ENCODE measurements at regions not wholly inside any gene's neighbourhood (a gene's known extent, or its start where the extent isn't known, plus 50 kb on each side); places are given as distances from the start of the nearest gene placed in this dataset.

- ATAC-seq (no peak), DNase-seq (no peak)
- Histone ChIP-seq H3K27ac (no peak overlapping the region), H3K36me3 (no peaks in the 10 kb centered on the region), H3K4me3 (no peak overlapping the region), H3K4me1 (no peaks in the 10 kb centered on the region), H3K27me3 (no peaks in the 10 kb centered on the region), H3K9me3 (no peaks in the 10 kb centered on the region)
- TF ChIP-seq CTCF (IDR thresholded peaks at IDR 0.05) = no peak
- intact Hi-C loops (cut with DNase I) = no loop called here
Observed at GRCh38 chr18:43876748-43877147, 599.5 kb upstream of the SYT4 start.

GRCh38 chr18:43877616-43878321 is 600.5 kb upstream of the SYT4 start:
- intact Hi-C loops (cut with DNase I) = no loop called here
- no peaks in the 10 kb centered on the region for H3K27me3 ChIP-seq
- no peaks in the 10 kb centered on the region for H3K36me3 ChIP-seq
- H3K9me3 ChIP-seq = no peaks in the 10 kb centered on the region
- H3K27ac ChIP-seq = no peak overlapping the region
- DNase-seq = no peak
- TF ChIP-seq CTCF (IDR thresholded peaks at IDR 0.05) = no peak
- ATAC-seq = no peak
- no peak overlapping the region for H3K4me3 ChIP-seq
- no peaks in the 10 kb centered on the region for H3K4me1 ChIP-seq

- Histone ChIP-seq H3K9me3 (no peaks in the 10 kb centered on the region), H3K36me3 (no peaks in the 10 kb centered on the region), H3K27me3 (no peaks in the 10 kb centered on the region), H3K4me3 (no peak overlapping the region), H3K27ac (no peak overlapping the region), H3K4me1 (no peaks in the 10 kb centered on the region)
- ATAC-seq (no peak), DNase-seq (no peak)
- no peak for TF ChIP-seq CTCF (IDR thresholded peaks at IDR 0.05)
- intact Hi-C loops (cut with DNase I) = no loop called here
Observed at GRCh38 chr18:43879415-43879814, 602.1 kb upstream of the SYT4 start.

GRCh38 chr18:43882358-43883055 is 605.2 kb upstream of the SYT4 start:
- no peaks in the 10 kb centered on the region for H3K36me3 ChIP-seq
- ATAC-seq (no peak), DNase-seq (no peak)
- no peaks in the 10 kb centered on the region for H3K4me1 ChIP-seq
- intact Hi-C loops (cut with DNase I) = no loop called here
- no peak for TF ChIP-seq CTCF (IDR thresholded peaks at IDR 0.05)
- H3K9me3 ChIP-seq = no peaks in the 10 kb centered on the region
- H3K4me3 ChIP-seq = no peak overlapping the region
- no peak overlapping the region for H3K27ac ChIP-seq
- H3K27me3 ChIP-seq = no peaks in the 10 kb centered on the region

GRCh38 chr18:43883886-43884285 is 606.6 kb upstream of the SYT4 start:
- intact Hi-C loops (cut with DNase I) = no loop called here
- TF ChIP-seq CTCF (IDR thresholded peaks at IDR 0.05) = no peak

More at GRCh38 chr18:43883886-43884285, 606.6 kb upstream of the SYT4 start:
- no peak overlapping the region for H3K27ac ChIP-seq
- DNase-seq (no peak), ATAC-seq (no peak)
- H3K27me3 ChIP-seq = no peaks in the 10 kb centered on the region
- H3K9me3 ChIP-seq = no peaks in the 10 kb centered on the region
- no peak overlapping the region for H3K4me3 ChIP-seq
- H3K36me3 ChIP-seq = no peaks in the 10 kb centered on the region
- no peaks in the 10 kb centered on the region for H3K4me1 ChIP-seq

Measured in upper lobe of right lung (tissue), 1 donor.